WERI-Rb-1 (cell line): ENCODE measurements at regions not wholly inside any gene's neighbourhood (a gene's known extent, or its start where the extent isn't known, plus 50 kb on each side); places are given as distances from the start of the nearest gene placed in this dataset.

Source experiments
- DNase-seq: peaks from one replicate; pipeline ENCODE4 v3.0.0-alpha.2; 2020
- H3K27ac ChIP-seq: fragments of 250-450 bp; sonication (Bioruptor Pico); 2 replicates; pipeline ENCODE4 v1.5.1; 2020; ENCODE audit warnings: mild to moderate bottlenecking, moderate library complexity
- H3K27me3 ChIP-seq: fragments of 250-450 bp; sonication (Bioruptor Pico); 2 replicates; pipeline ENCODE4 v1.5.1; 2021; ENCODE audit warnings: mild to moderate bottlenecking, low read depth, moderate library complexity; ENCODE audit not compliant: insufficient read depth, severe bottlenecking
- H3K36me3 ChIP-seq: fragments of 250-450 bp; sonication (Bioruptor Pico); 2 replicates; pipeline ENCODE4 v1.5.1; 2020; ENCODE audit warnings: mild to moderate bottlenecking, moderate library complexity
- H3K4me3 ChIP-seq: 2 replicates; pipeline ENCODE4 v1.5.1; 2011; ENCODE audit warnings: low read depth, mild to moderate bottlenecking, control low read depth, low read length
- H3K9me3 ChIP-seq: fragments of 250-450 bp; sonication (Bioruptor Pico); 2 replicates; pipeline ENCODE4 v1.5.1; 2021; ENCODE audit warnings: mild to moderate bottlenecking, moderate library complexity; ENCODE audit not compliant: severe bottlenecking
- TF ChIP-seq, protein P1 (sequence below): IDR thresholded peaks from 2 replicates; pipeline ENCODE4 v1.5.1; 2011; ENCODE audit warnings: low read depth, mild to moderate bottlenecking, control low read depth, inconsistent platforms, low read length

DNA sequence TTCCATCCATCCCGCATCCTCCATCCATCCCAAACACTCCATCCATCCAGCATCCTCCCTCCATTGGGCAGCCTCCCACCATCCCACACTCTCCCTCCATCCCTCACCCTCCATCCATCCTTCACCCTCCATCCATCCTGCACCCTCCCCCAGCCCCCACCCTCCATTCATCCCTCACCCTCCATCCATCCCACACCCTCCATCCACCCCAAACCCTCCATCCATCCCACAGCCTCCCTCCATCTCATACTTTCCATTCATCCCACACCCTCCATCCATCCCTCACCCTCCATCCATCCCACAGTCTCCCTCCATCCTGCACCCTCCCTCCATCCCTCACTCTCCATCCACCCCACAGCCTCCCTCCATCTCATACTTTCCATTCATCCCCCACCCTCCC lies 60.4 kb downstream of the FOXI2 start:
- TF ChIP-seq, protein P1, sequence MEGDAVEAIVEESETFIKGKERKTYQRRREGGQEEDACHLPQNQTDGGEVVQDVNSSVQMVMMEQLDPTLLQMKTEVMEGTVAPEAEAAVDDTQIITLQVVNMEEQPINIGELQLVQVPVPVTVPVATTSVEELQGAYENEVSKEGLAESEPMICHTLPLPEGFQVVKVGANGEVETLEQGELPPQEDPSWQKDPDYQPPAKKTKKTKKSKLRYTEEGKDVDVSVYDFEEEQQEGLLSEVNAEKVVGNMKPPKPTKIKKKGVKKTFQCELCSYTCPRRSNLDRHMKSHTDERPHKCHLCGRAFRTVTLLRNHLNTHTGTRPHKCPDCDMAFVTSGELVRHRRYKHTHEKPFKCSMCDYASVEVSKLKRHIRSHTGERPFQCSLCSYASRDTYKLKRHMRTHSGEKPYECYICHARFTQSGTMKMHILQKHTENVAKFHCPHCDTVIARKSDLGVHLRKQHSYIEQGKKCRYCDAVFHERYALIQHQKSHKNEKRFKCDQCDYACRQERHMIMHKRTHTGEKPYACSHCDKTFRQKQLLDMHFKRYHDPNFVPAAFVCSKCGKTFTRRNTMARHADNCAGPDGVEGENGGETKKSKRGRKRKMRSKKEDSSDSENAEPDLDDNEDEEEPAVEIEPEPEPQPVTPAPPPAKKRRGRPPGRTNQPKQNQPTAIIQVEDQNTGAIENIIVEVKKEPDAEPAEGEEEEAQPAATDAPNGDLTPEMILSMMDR: no peak
- Histone ChIP-seq H3K36me3 (no peaks in the 10 kb centered on the region), H3K9me3 (peaks cover 5% of the 10 kb centered on the region), H3K27me3 (peaks cover 42% of the 10 kb centered on the region), H3K4me3 (no peak overlapping the region), H3K27ac (no peak overlapping the region)
- no peak for DNase-seq

DNA sequence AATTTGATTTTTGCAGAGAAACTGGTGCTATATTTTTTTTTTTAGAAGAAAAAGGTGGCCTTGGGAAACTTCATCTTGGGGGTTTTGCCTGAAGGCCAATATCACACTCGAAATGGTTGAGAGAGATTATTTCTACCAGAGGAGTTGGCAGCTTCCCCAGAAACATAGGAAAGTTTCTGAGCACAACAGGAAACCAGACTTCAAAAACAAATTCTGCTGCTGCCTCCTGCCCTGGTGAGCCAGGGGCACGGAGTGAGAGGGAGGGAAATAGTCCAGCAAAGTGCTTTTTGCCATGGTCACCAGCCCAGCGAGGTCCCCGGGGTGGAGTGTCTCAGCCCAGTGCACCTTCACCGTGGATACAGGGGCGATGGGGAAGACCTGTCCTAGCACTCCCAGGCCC lies 61.1 kb downstream of the FOXI2 start:
- no peak for DNase-seq

DNA sequence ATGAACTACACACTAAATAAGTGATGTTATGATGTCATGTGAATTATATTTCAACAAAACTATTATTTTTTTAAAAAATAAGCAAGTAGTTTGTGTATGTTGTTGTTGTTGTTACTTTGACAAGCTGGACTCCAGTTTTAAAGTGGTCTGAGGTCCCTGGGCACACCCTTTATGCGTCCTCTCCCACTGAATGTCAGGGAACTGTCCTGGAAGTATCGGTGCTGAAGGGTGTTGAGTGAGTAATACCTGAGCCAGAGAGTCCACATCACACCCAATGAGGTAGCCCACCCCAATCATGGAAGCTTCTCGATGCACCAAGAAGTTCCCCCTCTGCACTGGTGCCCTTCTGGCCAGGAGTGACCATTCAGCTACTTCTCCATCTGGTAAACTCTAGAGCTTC lies 64.3 kb downstream of the FOXI2 start:
- no peaks in the 10 kb centered on the region for H3K36me3 ChIP-seq
- H3K4me3 ChIP-seq: no peak overlapping the region
- H3K9me3 ChIP-seq: no peaks in the 10 kb centered on the region
- TF ChIP-seq, protein P1: no peak
- H3K27ac ChIP-seq: no peak overlapping the region
- no peak for DNase-seq
- peaks cover 15% of the 10 kb centered on the region for H3K27me3 ChIP-seq

More for the DNA sequence above, 61.1 kb downstream of the FOXI2 start:
- Histone ChIP-seq H3K27ac (no peak overlapping the region), H3K4me3 (no peak overlapping the region), H3K36me3 (no peaks in the 10 kb centered on the region), H3K27me3 (peaks cover 37% of the 10 kb centered on the region), H3K9me3 (peaks cover 5% of the 10 kb centered on the region)
- TF ChIP-seq, protein P1: no peak

DNA sequence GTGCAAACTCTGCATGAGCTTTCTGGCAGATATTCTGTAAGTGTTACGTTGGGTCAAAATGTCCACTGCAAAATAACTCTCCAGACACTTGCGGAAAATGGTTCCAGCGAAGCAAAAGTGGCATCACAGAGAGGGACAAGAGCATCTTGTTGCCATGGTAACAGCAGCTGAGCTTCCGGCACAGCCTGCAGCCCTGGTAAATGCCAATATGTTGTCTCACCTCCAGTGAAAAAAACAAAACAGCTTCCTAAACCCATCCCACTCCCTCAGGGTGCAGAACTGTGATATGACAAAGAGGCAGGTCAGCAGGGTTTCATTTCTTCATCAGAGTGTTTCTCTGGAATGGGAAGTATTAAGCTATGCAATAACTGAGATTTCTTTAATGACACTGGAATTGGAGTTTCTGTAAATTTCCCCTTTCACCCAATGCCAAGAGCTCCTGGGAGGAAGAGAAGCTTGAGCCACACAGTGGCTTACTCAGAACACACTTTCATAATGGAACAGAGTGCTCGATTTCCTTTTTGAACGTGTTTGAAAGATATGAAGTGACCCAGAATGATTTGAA lies 65.6 kb downstream of the FOXI2 start:
- TF ChIP-seq, protein P1: no peak
- Histone ChIP-seq H3K4me3 (no peak overlapping the region), H3K27me3 (peaks cover 9% of the 10 kb centered on the region), H3K36me3 (no peaks in the 10 kb centered on the region), H3K27ac (no peak overlapping the region), H3K9me3 (no peaks in the 10 kb centered on the region)
- no peak for DNase-seq

DNA sequence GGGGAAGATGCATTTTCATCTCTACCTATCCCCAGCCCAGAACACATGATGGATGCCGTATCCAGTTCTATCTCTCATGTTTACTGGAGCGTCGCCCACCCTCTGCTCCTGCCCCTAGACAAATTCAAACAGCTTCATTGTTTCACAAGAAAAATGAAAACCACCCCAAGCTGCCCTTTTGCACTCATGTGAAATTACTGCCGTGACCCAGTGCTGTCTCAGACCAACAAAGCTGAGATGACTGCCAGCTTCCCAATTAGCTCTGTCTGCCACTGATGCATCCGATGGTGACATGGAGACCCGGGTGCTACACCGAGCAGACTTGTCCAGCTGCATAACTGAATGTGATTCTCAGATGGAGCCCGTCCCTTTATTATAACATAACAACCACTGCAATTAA lies 67.7 kb downstream of the FOXI2 start:
- no peak for DNase-seq
- Histone ChIP-seq H3K27me3 (peaks cover 6% of the 10 kb centered on the region), H3K36me3 (no peaks in the 10 kb centered on the region), H3K27ac (no peak overlapping the region), H3K9me3 (peaks cover 2% of the 10 kb centered on the region), H3K4me3 (no peak overlapping the region)
- TF ChIP-seq, protein P1: no peak

DNA sequence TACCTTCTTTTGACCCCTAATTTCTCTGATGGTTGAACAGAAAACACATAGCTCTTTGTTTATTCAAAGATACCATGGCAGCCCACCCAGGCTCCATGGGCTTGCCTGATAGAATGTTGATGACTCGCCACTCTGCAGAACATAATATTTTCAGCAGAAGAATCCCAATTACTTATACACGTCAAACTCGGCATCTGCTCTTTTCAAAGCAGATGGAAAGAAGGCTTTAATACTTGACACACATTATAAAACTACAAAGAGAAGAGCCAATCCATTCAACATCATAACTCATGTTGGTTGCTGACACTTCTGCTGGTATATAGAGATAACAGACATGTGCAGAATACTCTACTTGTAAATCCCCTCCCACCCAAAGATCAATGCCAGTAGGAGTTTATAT lies 69.0 kb downstream of the FOXI2 start:
- TF ChIP-seq, protein P1: no peak
- H3K4me3 ChIP-seq: no peak overlapping the region
- peaks cover 6% of the 10 kb centered on the region for H3K27me3 ChIP-seq
- DNase-seq: no peak
- H3K27ac ChIP-seq: no peak overlapping the region
- peaks cover 2% of the 10 kb centered on the region for H3K9me3 ChIP-seq
- H3K36me3 ChIP-seq: no peaks in the 10 kb centered on the region
